ENCODE measurements at regions not wholly inside any gene's neighbourhood (a gene's known extent, or its start where the extent isn't known, plus 50 kb on each side); places are given as distances from the start of the nearest gene placed in this dataset.

GRCh38 chr3:174662653-174663052, 196.5 kb upstream of the NAALADL2 start:
- TF ChIP-seq CTCF (IDR thresholded peaks at IDR 0.05) (no peak), POLR2A (IDR thresholded peaks at IDR 0.05) (no peak), POLR2AphosphoS5 (IDR thresholded peaks at IDR 0.05; ENCODE audit: insufficient read depth in 1 of 2, low read depth in 1 of 2) (no peak)

Data from vagina (tissue), 2 donors.